GM19023 (cell line): ENCODE measurements at regions not wholly inside any gene's neighbourhood (a gene's known extent, or its start where the extent isn't known, plus 50 kb on each side); places are given as distances from the start of the nearest gene placed in this dataset.

ENCODE experiments used
- ATAC-seq: cut with Tn5 transposase; IDR thresholded peaks from one replicate; pipeline ENCODE4 v1.9.1; 2021; ENCODE audit warnings: mild to moderate bottlenecking, moderate library complexity; ENCODE audit not compliant: unreplicated experiment

DNA sequence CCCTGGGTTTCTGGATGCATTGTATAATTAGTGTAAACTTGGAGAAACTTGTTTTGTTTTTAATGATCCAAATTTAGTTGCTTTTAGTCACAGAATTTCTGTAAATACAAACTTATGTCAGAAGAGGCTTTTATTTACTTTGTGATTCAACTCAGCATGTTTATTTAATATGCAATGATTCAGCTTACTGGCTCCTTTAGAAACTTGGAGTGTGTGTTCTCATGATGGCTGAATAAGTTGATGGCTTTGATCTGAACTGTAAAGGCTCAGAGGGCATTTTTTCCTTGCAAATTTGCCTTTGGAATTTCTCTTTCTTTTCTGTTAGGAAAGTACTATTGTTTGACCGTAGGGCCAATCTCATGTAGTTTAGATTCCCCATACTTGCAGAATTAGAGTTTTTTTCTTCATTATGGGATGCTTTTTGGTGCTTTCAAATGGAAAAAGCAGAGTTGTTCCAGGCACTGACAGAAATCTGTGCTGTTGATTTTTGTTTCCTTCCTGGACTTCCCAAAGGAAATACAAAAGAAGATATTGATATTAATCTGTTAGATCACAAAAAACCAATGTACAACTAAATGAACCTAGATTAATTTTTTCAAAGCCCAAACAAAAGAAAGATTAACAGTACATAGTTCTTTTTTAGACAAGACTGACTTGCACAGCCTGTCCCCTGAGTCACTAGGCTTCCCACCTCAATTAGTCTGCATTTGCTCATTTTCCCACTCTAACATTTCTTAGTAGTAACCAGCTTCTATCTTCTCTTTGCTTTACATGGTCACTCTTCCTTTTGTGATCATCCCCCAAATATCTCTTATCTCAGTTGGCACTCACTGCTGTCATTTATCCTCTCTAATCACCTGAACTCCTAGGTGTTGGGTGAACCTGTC, 96.8 kb upstream of the AGR3 start:
- no peak for ATAC-seq

DNA sequence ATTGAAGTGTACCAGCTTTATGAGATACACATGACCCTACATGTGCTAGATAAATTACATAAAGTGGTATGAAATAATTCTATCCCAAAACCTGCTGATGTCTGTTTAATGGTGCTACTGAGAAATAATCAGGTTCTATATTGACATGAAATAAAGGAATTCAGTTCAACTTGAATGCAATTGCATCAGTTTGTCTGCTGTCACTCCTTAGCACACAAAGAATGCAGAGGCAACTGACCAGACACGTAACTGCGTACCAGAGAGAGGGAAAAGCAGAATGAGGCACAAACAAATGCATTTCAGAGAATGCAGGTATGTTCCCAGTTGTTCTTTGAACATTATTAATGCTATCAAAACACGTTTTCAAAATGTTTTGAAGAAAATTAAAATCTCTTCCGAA, 98.8 kb upstream of the AGR3 start:
- ATAC-seq = no peak

DNA sequence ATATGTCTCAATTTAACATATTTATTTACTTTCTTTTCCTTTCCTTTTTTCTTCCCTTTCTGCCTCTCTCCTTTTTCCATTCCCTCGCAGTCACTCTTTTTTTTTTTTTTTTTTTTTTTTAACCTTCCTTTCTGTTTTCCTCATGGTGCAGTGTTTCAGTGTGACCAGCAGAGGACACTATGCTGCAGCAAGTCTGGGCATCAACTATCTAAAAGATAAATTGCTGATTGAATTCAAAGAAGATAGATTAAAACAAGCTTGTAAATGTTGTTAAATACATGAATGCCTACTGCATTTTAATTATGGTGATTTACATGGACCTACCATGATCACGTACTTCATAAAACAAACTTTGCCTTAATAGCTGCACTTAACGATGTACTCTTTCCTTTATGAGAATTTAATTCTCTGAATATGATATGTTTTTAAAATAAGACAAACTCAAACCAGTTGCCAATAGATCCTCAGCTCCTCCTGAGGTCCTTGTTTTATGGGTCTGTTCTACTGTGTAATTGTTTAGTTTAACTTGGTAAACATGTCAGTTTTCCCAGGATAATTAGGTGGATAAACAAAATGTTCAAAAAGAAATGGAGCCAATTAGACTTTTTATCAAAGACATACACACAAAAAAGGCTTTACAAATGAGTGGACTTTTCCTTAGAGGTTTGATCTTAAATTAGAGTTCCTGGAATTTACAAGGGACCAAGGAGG, 101.0 kb upstream of the AGR3 start:
- ATAC-seq = no peak

DNA sequence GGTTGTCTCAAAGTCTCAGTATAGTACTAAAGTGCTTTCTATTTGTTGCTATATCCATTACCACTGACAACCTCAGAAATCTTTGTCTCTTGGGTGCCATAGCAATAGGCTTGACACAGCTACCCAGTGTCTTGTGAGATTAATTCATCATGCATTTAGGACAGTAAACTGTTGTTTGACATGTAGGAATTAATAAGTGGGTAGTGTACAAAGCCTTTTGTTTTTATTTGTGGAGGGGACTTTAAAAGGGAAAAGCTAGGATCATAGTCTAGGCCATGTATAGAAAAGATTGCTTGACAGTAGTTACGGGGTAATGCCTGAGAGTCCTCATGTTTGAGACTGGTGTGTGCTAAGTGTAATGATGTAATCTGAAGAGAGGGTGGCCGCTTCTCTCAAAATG, 102.6 kb upstream of the AGR3 start:
- no peak for ATAC-seq

DNA sequence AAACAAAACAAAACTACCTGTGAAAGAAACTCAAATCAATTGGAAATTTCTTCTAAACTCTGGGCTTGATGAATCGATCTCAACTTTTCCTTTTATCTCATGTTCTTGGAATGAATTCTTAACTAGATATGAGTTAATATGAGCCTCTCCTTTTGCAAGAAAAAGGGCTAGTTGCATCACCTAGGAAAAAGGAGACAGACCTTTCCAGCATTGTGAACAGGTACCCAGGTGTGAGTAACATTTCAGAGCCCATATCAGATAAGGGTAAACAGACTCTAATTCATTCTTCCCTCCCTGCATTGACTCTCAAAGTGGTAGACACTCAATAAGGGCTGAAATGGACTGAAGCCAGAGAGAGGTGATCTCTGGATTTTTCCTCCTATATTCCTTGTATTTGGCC, 103.8 kb upstream of the AGR3 start:
- ATAC-seq = no peak

DNA sequence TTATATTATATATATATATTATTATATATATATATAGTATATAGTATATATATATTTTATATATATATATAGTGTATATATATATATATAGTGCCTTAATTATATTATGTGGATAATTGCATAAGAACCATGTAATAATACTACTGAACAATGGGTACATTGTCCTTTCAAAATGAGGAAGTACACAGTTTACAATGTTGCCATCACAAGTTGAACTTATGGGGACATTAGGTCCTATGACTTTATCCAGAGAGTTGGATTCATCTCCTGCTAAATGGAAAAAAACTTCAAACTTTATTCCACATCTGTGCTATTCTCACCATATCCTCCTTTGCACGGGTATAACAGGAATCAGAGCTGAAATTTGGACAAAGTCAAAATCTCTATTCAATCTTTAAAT, 105.0 kb upstream of the AGR3 start:
- ATAC-seq = no peak

DNA sequence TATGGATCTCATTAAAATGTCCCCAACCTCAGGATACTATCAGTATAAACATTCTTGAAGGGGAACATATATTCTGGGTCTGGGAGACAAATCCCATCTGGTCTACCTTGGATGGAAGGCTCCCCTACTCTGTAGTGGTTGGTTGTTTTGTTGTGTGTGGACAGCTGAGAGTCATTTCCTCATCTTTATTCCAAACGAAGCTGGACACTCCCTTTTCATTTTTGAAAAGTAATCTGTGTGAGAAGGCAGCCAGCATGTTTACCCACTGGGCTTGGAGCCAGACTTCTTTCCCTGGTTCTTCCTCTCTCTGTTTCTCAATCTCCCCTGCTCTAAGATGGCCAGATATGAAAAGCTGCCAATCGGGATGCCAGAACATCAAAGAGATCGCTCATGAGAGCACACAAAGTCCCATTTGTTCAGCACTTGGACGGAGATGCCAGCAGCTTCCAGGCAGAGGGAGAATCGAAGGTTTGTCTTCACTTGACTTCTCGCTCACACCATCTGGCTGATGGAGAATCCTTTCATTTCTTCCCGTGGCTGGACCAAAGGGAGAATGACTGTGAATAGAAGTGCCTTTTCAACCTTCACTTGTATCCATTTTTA, 108.1 kb upstream of the AGR3 start:
- ATAC-seq = no peak

DNA sequence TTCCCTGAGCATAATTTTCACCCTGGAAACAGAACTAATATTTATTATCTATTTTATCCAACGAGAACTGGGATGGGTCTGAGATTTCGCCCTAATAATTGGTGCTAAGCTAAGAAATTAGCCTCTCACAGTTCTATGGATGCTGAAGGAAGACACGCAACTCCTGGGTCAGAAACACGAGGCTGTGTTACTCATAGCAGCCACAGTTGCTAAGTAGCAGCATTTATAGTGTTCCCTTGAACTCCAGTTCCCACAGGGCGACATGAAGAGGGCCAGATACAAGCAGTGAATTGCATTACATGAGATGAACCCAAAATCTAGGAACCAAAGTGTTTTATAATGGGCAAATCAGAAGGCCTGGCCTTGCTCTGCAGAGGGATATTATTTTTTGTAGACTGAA, 109.8 kb upstream of the AGR3 start:
- no peak for ATAC-seq

DNA sequence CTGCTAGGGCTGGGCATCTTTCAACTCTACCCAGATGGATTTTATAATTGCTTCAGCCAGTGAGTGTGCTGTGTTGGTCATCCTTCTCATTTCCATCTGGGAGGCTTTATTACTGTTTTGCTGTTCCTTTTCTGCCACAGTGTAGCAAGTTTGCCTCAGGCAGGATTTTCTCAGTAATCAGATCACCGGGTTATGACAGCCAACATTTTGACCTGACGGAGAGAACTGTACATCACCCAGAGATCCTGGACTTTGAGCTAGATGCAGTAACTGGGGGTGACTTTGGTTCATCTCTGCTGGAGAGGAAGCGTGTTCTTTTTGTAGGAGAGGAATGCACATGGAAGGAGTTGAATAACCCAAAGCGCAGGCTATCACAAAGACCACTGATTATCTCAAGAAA, 111.8 kb upstream of the AGR3 start:
- ATAC-seq = no peak

DNA sequence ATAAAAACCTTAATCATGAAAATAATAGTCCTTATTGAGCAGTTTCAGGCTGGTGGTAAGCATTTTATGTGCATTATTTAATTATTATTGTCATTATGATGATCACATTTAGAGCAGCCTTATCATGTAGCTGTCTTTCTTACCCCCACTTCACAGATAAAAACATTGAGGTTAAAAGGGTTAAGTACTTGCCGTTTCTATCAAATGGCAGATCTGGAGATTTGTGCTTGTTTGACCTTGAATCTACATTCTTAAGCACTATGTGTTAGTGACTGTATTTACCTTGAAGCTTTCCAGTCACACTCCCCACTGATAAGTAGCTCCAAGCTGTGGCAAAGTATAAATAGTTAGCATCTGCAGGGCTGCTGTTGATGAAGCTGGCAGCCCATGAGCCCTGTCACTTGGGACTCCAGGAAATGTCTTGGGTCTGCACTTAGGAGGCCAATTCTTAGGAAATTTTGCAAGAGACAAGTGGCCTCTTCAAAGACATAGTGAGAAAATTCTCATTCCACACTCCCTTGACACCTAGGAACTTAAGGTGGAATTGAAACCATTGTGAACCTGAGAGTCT, 116.8 kb upstream of the AGR3 start:
- ATAC-seq = no peak

DNA sequence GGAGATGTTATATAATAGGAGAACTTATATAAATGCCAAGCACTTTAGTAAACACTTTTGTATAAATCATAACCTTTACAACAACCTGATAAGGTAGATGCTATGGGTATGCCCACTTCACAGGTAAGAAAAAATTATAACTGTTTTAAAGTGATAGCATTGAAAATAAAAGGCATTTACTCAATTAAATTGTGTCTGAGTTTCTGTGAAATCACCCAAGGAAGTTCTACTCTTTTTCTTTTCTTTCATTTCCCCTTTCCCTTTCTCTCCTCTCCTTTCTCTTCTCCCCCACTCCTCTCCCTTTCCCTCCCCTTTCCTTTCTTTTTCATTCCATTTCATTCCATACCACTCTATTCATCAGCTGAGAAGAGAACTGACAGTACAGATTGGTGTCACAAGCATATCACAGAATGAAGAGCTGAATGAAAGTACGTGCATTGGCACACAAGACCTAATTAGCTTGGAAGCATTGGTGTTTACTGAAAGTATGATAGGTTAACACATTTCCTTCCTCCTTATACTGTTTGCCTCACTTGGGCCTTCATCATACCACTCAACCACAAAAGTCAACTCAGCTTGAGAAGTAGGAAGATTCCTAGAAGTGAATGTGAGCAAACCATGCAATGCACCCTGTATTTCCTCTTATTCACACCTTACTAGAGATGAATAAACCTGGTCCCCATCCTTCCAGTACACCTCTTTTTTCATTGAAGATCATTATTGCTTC, 117.9 kb upstream of the AGR3 start:
- ATAC-seq = no peak

DNA sequence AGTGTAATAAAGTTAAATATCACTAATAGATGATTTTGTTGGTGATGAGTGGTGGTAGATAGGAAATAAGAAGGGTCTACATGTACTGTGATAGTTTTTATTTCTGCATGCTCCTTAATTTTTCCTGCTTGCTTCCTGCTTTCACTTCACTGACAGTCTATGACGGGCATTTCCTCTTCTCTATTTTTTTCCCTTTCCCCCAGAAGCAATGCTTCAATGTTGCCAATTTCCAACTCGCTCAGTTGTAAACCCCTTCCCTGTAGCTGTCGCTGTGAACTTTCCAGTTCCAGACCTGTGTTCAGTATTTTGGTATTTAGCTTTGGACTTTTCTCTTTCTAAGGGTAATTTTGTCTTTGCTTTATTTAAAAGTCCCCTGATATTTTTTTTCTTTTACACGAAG, 123.5 kb upstream of the AGR3 start:
- no peak for ATAC-seq

DNA sequence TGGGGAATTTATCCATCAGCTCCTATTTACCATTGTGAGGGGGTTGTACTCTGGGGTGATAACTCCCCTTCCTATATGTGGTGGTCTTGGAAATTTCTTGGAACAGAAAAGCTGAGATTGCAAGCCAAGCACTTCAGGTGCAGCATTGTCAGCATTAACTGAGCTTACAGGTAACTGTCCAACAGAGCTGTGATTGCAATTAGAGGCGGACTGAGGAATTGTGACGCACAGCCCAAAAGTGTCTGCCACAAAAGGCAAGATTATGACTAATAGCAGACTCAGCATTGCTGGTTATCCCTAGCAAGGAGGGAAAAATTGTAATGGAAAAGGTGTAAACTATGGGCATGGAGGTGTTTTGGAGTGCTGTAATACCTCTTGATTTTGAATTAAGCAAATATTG, 126.1 kb upstream of the AGR3 start:
- no peak for ATAC-seq

DNA sequence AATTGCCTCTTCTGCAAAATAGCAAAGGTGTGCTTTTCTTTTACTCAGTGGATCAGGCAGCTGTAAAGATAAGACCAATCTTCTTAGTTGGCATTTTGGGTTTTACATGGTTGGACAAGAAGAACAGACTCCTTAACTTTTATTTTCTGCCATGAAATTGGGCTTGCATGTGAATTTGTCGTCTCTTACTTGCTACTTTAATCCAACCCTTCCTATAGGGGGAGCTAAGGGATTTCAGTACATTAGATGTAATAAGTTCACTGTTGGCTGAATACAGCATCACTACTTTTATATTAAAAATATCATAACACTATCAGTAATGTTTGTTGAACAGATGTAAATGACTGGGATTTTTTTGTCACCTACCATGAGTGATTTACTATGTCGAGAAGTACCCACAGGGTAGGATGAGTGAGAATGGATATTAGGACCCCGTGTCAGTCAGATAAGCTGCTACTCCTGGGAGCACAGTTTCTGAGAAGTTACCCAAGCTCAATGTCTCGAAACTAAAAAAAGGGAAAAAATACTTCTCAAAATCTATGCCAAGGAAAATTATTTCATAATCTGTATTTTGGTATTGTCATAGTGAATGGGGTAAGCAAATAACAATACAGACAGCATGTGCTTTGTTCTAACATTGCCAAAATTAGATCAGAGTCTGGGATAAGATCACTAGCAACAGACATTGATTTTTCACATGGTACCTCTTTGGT, 127.4 kb upstream of the AGR3 start:
- no peak for ATAC-seq

DNA sequence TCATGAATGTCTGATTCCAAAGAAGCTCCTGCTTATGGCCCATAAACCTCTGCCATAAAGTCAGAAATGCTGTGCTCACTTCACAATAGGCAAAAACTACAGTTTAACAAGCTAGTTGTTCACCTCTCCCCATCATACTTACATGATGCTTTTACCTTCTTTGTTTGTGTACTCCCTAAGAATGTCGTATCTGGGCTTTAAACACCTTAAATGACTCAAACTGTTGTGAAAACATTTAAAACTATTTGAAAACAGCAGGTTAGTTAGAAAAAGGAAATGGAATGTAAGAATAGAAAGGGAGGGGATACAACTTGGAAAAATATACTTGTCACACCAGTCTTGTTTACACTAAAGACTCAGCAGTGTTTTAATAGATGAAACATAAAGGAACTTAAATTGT, 128.2 kb upstream of the AGR3 start:
- ATAC-seq = no peak

DNA sequence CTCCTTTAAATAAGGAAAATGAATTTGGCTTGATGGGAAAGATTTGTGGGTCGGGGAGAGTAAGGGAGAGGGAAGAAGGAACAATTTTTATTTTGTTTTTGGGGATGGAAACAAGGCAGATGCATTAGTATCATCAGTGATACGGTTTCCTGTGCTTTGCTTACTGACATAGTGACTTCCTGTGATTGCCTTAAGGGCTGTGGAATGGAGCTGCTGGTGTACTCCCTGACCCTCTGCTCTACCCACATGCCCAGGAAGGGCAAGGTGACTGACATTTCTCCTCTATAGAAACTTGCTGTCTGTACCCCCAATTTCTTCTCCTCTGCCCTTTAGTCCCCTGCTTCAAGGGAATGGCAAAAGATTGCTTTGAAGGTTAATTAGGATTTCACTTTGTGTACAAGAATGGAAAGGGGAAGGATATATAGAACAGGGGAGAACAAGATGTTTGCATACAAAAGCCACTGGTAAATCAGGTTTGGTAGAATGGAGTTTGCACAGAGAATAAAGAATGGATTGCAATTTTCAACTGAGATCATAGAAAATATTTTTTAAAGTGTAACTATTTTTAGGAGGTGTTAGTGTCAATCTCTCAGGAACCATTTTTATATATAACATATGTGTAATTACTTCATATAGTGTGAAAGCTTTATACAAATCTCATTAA, 129.0 kb upstream of the AGR3 start:
- ATAC-seq = no peak

DNA sequence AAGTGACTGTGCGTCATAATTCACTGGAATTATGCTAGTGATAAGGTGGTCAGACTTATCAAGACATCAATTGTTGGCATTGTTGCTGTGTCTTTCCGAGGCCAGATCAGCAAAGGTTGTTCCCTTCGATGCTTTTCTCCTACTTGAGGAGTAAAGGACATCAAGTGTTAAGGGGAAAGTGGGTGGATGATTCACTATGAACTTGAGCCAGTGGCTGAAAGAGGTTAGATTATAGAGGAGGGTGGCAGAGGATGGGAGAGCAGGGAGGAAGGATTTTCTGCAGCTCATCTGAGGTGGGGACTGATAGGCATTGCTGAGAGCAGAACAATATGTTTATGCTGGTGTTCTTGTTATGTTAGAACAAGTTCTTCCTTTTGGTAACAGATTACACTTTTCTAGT, 131.4 kb upstream of the AGR3 start:
- ATAC-seq = no peak

DNA sequence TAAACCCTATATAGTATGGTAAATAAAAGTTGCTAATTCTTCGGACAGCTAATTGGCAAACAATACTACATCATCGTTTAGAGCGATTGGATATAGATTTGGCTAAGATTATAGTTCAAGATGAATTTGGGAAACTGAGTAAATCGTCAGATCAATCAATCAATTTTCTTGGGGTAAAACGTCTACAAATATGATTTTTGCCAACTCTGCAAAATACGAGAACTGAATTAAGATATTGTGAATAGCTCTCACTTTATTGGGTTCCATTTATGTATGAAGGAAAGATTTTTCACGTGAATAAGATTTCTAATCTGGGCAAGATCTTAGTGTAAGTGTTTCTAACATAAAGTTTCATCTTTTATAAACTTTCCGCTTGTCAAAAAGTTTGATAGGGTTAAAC, 132.9 kb upstream of the AGR3 start:
- no peak for ATAC-seq

DNA sequence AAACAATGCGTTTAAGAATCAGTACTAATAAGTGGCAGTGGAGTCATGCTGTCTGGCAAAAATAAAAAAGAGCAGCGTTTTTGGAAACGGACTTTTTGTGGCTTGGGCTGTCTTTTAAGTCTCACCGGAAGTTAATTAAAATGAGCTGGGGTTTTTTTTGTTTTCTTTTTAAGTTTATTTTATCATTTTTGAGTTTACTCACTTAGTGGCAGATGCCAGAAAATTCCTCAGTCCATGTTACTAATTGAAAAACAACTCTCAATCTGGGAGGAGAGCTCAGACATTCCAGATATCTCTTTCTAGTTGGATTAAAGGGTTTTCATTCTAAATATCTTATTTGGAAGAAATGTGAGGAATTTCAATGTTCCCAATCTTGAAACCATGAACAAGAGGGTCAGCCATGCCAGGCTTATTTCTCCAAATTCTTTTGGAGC, 133.8 kb upstream of the AGR3 start:
- no peak for ATAC-seq
